Caki2 (cell line): ENCODE measurements at regions not wholly inside any gene's neighbourhood (a gene's known extent, or its start where the extent isn't known, plus 50 kb on each side); places are given as distances from the start of the nearest gene placed in this dataset.

Source experiments
- DNase-seq: peaks from one replicate; pipeline ENCODE4 v3.0.0-alpha.2; 2015; ENCODE audit warnings: low read depth
- in situ Hi-C: cut with HindIII; loops from 2 replicates; pipeline ENCODE4 v1.10.0; 2016; ENCODE audit warnings: low sequenced_read_pairs, low pct_unique_long_range_greater_than_20kb, mixed read lengths

DNA sequence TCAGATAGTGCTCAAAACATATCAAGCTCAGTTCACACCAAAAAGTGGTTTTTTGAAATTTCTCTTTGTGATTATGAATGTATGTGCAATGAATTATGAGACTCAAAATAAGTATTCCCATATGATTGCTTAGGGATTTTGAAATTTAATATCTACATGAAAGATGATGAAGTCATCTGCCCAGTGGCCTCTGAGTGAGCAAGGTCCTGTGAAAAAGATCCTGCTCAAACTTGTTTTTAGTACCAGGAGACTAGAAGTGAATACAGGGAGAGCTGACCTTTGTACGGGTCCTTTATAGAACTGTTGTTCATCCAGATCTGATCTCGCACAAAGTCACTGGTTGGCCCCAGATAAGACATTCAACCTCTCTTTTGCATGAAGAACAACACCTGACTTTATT lies 151.9 kb upstream of the MAF start:
- no peak for DNase-seq

DNA sequence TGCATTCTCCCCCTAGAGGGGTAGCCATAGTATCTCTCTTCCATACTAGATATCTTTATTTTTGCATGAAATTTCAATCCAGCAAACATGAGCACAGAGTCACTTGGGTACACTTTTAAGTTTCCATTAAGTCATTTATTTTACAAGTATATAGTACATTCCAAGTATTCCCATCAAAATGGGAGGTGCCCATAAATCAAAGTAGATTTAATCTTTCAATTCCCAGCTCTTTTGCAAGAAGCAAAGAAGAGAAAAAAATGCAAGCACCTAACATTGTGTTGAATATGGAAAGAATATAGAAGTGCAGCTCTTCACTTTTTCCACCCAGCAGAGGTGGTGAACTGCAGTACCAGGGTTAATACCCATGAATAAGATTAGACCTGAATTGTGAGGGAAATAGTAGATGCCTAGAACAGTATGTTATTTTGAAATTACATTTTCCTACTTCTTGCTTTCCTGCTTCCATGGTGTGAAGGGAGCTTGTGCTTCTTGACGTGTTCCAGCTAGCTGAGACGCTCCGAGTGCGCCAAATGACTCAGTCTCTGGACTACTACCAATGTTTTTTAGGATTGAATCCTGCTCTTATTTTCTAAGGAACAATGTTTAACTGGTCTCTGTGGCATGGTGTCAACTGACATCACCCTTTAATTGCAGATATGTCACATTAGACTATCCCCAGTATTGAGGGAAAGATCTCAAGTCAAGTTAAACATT lies 151.1 kb upstream of the MAF start:
- in situ Hi-C loops: no loop called here
- DNase-seq: no peak

More for the DNA sequence above, 151.9 kb upstream of the MAF start:
- in situ Hi-C loops: no loop called here

DNA sequence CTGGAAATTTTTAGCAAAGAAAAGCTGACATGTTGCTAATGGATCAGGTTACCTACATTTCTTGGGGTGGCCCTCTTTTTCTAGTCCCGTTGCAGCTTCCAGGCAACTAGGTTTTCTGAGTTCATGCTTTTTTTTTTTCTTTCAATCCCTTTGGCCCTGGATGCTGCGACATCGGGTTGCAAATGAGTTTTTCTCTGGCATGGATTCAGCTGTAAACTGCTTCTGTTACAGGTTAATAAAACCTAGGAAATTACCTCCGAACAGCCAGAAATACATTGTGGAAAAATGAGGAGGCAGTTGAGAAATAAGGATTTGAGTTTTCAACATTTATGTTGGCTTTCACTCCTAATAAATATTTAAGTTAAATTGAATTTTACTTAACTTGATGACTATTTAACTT lies 149.8 kb upstream of the MAF start:
- in situ Hi-C loops: no loop called here
- DNase-seq: no peak

DNA sequence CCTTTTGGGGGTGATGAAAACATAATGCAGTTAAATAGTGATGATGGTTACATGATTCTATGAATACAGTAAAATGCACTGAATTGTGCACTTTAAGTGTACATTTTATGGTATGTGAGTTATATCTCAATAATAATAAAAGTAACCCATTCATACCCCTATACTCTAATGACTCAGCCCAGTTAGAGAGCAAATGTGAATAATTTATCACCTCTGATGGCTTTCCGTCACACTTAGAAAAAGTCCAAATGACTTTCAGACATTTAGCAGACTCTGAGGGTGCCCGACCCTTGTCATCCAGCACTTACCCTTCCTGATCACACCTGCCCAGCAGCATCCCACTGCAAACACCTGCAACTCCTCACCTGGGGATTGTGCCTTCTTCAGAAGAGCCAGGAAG lies 148.1 kb upstream of the MAF start:
- in situ Hi-C loops: no loop called here
- no peak for DNase-seq

DNA sequence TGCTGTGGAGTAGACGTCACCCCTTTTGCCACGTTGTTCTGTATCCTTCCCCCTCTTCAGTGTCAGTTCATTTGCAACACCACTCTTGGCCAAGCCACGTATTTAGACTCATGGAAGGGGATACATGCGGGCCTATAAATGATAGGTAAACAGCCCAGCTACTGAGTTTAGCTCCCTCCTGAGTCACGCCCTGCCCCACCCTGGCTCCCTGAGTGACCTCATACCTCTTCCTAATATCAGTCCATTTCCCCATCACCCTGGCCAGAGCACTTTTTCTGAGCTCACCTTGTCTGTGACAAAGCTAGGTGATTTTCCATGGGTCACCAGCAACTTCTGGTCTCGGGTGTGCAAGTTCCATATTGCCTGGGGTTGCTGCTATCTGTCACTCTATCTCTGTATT lies 147.2 kb upstream of the MAF start:
- DNase-seq: no peak
- in situ Hi-C loops: no loop called here

DNA sequence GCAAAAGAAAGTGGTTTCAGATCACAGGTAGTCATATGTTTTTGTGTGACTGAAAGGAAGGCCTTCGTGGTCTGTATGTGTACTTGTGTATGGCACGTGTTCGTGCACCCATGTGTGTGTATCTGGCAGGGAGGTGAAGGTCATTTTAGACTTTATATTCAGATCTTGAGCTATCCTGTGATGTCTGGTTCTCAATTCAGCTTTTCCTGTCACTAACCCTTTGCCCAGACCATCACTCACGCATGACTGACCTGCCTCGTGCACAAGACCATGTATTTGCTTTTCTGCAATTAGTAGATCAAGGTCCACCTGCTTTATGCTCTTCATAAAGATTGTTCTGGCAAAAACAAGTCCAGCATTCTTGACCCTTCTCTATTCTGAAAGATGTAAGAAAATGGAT lies 139.7 kb upstream of the MAF start:
- in situ Hi-C loops: no loop called here
- DNase-seq: no peak

DNA sequence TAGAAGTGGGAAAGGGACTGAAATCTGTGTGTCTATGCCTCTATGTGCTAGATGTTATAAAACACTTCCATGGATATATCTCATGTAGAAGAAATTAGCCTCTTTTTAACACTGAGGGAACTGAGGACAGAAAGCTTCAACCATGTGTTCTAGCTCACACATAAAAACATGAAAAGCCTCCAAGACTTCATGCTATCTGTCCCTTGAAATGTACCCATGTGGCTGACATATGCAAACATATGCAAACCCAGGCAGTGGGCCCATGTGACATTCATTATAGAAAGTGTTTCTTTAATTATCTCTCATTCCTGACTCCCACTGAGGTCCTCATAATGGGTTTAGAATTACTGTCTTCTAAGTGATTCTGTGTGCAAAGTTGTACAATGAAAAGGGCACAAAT lies 134.7 kb upstream of the MAF start:
- in situ Hi-C loops: no loop called here
- no peak for DNase-seq

DNA sequence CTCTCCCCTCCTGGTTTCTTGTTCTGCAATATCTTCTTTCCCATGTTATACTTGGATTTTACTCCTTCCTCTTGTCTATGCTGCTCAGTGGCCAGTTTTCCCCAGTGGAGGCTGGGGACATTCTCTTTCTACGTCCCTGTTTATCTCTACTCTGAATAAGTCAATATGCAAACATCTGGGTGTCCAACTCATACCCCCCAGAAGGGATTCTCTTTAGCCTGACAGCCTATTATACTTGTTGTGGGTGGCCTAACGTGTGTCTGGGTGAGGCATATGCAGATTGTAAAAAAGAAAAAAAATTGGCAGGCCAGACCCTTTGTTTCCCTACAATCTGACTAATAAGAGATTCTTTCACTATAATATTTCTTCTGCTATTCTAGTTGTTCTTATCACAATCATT lies 134.2 kb upstream of the MAF start:
- DNase-seq: no peak
- in situ Hi-C loops: no loop called here

DNA sequence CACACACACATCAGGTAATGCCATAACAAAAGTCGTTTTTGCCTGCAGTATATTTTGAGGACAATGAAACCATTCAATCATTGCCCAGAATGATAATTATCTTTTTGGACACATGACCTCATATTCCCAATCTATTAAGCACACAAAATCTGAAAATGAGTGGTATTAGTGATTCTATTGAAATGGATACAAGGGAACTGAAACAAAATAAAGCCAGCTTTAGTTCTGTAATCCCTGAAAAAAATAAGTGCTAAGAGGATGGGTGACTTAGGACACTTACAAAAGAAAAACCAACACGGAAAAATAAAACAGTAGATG lies 128.3 kb upstream of the MAF start:
- in situ Hi-C loops: no loop called here
- DNase-seq: no peak

DNA sequence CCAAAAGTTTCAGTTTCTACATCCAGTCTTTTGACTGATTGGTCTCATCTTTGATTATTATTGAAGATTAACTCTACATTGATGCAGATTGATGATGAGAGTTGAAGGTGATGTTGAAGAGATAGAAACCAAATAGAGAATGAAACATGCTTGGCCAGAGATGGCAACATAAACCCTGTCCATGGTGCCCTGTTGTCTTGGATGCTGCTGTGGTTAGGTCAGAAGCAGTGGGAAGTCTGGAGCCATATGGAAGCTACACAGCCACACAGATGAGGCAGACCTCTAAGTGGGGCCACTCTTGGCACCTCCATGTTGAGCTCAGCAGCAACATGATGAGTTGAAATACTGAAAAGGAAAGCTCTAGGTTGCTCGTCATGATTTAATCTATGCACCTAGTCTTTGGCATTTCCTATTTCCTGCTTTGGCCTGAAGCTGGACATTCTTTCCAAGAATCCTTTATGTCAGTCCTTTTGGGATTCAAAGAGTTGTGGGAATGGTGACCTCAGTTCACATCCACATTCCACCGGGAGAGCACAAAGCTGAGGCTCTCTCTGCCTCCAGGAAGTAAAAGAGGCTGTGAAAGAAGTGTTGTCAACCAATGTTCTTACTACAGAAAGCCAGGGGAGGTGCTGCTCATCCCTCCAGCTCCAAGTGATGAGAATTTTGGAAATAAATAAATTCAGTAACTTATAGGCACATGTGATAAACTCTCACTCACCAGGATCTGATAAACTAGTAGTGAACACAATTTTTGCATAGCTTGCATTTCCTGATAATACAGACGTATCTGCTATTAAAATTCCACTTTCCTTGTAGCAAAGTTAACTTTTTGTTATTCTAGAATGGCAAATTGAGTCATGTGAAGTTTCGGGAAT lies 127.7 kb upstream of the MAF start:
- in situ Hi-C loops: no loop called here
- DNase-seq: no peak

DNA sequence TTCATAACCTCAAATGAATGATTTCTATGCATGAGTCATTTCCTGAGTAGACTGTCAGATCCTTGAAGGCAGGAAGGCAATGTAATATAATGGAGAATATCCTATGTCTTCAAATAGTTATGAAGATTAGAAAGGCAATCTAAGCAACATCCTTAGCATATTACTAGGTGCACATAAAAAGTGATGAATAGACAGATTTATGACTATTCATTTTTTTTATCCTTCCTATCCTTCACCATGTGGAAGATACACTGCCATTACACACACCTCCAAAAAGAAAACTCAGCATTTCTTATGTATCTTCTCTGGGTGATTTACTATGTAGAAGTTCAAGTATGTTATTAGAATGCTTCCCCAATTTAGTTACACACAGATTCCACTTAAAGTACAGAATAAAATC lies 126.4 kb upstream of the MAF start:
- in situ Hi-C loops: no loop called here
- no peak for DNase-seq

DNA sequence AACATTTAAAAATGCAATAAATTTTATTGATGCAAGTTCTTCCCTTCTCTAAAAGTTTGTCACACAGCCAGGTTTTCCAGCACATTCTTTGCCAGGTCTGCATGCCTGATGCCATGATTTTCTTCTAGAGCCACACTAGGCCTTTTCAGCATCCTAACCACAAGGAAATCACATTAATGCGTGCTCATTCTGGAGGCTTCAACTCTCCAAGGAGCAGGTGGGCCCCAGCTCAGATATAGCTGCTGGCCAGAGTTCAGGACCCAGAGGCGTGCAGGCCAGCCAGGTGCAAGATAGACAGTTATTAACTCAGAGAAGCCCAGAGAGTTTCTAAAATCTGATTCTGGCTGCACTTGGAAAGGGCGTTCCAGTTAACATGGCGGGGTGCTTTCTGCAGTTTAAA lies 124.5 kb upstream of the MAF start:
- in situ Hi-C loops: no loop called here
- DNase-seq: no peak

DNA sequence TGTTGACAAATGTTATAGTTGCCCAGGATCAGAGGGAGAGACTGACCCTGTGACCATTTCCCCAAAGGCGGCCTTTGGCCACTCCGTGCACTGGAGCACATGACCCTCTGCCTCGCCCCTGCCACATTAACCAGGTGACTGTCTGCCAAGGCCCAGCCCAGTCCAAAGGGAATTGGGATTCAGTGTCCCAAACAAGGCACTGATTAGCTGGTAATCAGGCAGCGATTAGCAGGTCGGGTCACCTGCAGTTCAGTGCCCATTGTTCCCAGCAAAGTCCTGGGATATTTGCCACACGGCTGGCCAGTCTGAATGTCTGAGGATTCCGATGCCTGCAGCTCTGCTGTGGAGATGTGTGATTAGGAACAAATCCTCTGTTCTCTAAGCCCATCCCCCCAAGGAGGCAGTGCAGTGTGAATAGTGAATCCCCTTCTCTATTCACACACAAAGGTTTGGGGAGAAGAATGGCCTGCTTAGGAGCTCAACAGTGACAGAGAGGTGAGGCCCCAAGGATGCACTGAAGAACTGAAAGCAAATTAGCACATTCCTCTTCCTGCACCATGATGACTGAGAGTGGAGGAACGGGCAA lies 123.1 kb upstream of the MAF start:
- in situ Hi-C loops: no loop called here
- DNase-seq: no peak

DNA sequence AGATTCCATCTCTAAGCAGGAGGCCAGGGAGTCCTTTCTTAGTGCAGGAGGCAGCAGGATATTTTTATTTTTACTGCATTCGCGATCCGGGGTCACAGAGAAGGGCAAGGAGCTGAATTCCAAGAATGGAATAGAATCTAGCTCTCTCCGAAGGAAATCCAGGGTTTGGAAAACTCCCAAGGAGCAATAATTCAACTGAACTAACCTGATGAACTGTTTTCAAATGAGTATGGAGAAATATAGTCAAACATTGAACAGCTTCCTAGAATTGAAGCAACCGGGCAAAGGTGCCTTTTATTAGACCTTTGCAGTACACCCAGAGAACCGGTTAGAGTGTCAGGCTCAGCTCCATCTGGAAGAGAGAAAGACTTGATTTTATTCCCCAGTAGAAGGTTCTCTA lies 120.7 kb upstream of the MAF start:
- in situ Hi-C loops: no loop called here
- DNase-seq: no peak

DNA sequence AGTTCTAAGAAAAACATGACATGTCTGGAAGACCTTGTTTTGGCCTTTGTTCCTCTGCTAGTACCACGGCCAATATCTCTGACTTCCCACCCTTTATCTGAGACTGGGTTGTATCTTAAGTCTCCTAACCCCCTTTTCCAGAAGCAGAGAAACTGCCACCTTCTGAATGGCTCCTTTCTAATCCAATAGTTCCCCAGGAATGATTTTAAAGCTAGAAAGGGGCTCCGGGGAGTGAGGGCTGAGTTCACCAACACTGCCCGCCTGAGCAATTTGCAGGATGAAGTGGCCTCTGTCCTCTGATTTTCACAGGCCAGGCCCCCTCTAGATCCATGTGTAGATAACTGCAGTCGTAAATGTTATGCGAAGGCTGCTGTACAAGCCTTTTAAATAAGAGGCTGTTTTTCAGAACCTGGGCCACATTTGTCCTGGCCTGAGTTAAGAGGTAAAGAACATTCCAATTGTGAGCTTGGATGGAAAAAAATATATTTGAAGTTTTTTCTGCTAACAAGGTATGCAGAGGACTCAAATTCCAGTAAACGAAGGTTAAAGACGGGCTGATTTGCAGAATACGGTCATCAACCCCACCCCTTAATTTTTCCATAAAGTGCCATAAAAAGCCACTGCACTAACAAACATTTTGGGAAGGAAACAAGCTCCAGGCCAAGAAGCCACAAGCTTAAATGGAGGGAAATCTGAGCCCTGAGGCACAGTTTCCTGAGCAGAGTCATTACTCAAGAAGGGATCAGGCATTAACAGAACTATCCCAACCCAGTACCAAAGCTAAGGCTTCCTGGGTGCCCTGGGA lies 117.0 kb upstream of the MAF start:
- in situ Hi-C loops: no loop called here
- DNase-seq: no peak

DNA sequence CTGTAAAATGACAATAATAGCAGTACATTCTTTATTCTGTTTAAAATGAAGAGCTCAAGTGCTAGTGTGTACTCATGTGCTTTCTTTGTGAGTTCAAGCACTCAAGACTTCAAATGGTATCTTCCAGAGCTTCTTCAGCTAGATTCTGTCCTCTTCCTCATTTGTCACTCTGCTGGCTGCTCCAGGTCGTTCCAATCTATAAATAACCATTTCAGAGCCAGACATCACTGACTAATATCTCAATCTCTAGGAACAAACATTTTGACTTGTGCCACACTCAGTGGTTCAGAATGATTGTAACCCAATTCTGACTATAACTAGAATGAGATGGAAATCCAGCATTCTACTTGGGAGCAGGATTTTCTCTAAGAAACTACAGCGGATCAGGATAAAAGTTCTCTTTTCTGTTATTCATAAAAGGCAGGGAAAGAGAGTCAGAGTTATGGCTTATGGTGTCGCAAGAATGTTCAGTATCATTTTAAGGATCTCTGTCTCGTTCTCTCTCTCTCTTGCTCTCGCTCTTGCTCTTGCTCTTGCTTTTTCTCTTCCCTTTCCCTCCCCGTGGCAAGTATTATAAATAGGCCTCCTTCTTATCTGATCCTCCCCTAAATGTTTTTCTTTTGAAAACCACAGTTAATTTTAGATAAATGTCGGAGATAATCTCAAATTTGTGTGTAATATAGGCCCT lies 116.3 kb upstream of the MAF start:
- no peak for DNase-seq
- in situ Hi-C loops: no loop called here

DNA sequence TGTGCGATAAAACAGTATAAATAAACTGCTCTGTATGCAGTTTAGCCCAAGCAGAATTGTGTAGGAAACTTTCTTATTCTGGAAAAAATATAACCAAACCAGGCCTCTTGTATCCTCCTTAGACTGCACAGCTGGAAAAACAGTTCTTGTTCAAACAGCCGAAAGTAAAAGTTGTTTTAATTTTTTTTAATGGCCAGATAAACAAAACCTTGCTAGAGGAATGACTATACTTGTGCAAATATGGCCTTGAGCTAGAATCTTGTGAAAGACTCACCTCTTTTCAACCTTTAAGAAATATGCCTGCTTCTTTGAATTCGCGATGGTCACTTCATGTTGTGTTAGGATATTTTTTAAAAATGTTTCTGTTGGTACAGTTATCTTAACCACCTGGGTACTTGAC lies 114.5 kb upstream of the MAF start:
- in situ Hi-C loops: no loop called here
- DNase-seq: no peak

DNA sequence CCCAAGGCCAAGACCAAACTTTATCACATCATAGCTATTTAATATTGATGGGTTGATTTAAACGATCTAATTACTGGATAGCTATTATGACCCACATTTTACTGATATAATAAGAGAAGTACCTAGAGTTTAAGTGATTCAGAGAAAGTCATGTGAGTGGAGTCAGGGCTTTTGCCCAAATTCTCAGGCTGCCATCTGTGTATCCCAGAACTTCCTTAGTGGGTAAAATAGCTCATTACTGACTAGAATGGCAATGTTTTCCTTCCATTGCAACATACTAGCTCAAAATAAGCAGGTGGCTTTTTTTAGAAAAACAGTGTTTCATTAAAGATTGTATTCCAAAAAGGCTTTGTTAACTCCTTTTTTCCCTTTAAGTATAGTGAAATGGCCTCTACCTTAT lies 113.9 kb upstream of the MAF start:
- no peak for DNase-seq
- in situ Hi-C loops: no loop called here
